ENCODE measurements at regions not wholly inside any gene's neighbourhood (a gene's known extent, or its start where the extent isn't known, plus 50 kb on each side); places are given as distances from the start of the nearest gene placed in this dataset.

DNA sequence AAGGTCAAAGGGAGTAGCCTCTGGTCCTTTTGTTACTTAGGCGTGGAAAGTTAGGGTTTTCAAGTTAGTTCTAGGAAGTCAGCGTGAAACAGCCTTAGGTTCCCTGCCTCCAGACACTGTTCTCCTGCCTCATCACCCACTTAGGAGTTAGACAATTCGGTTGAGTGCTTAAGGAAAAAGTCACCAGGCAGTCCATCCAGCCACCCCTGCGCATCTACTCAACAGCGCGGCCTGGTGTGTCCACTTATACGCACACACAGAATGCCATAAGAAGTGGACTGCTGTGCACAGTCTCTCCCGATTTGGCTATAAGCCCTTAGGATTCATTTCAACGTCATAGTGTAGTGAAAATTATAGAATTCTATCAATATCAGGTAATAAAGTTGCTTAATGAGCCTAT lies 470.8 kb upstream of the TNP1 start:
- DNase-seq, result no peak

DNA sequence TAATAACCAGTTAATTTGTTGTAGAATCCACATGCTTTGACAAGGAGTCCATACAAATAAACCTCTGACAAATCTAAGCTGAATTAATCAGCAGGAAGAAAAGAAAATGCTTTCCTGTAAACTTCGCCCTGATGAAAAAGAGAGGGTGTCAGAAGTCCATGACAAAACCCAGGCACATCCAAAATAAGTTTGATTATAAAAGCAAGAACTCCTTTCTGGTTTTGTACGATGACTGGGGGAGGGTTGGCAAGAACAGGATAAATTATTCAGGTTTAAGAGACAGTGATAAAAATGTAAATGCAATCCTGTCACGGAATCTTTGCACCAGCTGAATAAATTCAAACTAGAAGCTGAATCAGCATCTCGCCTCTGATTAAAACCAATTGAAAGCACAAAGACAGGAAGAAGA lies 469.2 kb upstream of the TNP1 start:
- DNase-seq, result no peak

DNA sequence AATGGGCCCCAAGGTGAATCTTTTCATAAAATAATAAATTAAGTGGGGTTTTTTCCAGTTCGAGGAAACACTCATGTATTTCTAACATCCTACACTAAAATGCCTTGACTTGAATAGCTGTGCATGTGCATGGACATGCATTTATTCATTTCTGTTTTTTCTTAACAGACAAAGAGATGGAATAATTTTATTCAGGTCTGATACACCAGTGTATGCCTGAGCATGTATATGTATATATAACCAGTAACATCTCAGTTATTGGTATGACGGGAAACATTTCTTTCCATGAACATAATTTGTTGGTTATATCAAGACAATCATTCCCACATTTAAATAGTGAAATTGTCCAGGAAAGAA lies 468.7 kb upstream of the TNP1 start:
- DNase-seq, result no peak

DNA sequence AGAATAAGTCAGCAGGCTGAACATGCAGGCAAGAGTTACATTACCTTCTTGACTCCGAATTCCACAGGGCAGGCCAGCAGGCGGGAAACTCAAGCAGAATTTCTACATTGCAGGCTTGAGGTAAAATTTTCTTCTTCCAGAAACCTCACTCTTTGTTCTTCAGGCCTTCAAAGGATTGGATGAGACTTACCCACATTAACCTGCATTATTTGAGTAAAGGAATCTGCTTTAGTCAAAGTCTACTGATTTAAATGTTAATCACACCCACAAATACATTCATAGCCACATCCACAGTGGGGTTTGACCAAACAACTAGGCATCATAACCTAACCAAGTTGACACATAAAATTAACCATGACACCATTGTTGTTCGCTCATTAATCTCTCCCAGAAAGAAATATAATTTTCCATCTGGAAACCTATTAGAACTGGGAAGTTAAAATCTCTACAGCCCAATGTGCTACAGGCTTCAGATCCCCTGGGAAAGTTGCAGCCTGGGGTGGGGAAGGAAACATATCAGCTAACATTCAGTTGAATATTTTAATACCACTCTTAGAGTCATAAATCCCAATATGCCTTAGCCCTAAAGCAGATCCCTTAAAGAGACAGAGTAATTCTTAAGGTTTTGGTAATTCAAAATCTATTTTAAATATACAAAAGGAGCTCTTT lies 468.2 kb upstream of the TNP1 start:
- no peak for DNase-seq

DNA sequence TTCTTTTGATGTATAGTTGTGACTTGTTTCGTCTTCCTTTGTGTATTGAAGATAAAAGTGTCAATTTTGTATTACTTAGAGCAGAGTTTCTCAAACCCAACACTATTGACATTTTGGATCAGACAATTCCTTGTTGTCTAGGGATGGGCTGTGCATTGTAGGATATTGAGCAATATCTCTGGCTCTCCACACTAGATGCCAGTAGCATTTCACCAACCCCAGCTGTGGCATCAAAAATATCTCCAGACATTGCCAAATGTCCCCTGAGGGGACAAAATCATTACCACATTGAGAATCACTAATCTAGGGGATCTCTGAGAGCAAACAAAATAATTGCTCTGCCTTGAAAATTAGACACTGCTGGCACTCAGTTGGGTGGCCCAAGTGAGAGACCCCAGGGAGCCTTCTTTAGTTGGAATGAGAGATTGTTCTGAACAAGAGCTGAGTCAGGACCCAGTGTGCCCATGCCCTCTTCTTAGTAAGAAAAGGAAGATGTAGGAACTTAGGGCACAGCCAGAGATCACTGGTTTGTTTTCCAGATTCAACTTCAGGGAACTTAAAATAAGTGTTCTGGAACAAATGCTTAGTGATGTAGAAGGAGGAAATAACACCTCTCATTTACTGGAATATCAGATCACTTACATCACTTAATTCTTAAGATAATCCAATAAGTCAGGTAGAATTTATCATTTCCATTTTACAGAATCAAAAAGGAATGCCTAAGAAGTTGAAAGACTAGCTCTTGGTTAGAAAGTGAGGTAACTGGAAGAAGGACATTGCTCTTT lies 466.6 kb upstream of the TNP1 start:
- no peak for DNase-seq

DNA sequence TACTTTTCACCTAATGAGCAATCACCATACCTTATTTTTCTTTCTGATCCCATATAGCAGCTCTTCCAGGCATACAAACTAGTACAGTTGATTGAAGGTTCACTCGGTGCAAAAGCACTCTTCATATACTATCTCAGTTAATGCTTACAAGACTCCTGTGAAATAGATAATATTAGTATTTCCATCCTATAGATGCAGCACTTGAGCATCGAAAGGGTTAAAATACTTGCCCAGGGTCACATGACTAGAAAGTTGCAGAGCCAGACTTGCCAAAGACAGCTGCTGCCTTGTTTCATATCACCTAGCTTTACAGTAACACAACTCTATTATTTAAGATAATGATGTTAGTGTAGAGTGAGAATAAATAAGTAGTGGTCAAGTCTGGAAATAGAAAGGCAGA lies 466.0 kb upstream of the TNP1 start:
- no peak for DNase-seq

DNA sequence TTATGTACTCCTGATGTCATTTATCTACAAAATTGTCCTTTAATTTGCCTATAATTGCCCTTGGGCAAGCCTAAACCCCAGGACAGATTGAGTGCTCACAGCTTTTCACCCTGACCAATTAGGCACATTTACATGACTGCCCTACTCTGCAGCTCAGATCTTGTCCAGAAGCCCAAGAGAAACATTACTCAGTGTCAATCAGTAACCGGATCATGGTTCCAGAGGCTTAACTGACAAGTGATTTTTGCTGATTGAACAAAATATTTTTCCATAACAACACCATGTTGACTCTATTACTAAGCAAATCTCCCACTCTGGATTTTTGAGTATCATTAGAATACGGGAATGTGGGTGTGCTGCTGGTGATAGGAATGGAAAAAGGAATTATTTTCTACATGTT lies 465.4 kb upstream of the TNP1 start:
- no peak for DNase-seq

DNA sequence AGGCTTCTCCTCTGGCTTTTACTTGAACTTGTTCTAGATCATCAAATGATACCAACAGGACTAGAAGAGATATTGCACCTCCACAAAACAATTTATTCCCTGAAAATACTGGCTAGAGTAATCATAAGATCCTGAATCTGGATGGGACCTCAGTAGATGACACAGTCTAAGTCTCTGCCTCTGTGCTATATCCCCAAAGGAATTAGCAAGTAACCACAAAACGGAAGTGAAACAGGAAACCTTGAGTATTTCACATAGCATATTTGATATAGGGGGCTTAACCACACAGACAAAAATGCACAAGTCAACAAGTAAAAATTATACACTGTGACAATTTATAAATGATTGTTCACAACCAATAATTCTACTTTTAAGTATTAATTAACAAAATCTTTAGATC lies 456.9 kb upstream of the TNP1 start:
- DNase-seq, result peak; percentile 74

DNA sequence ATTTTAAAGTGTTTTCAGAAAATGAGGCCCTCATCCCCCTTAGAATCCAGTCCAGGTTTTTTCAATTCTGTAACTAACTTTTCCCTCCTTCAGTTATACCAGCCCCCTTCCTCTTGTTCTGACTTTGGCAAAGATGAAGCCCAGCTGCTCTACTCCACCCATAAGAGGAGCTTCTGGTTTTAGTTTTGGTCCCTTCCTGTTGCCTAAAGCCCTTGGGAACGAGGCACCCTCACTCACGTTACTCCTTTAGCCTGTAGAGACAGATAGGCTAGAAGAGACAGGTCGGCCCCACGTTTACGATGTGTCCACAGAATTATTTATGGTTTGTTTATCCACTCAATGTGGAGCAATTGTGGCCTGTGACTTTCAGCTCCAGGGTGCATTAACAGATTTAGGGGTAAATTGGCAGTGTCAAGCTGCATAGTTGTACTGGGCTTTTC lies 454.2 kb upstream of the TNP1 start:
- no peak for DNase-seq

DNA sequence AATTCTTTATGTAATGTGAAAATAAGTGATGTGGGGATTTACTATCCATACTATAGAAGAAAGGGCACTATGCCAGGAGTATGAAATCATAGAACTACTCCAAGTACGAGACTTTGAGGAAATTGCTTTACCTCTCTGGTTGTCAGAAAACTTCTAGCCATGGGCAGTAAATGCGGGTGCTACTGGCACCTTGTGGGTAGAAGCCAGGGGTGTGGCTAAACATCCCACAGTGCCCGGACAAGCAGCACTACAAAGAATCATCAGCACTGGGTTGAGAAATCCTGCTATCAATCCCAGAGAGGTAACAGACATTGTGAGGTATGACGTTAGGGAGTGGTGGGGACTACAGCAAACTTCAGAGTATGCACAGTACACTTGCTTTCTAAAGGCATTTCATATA lies 453.5 kb upstream of the TNP1 start:
- DNase-seq, result no peak

DNA sequence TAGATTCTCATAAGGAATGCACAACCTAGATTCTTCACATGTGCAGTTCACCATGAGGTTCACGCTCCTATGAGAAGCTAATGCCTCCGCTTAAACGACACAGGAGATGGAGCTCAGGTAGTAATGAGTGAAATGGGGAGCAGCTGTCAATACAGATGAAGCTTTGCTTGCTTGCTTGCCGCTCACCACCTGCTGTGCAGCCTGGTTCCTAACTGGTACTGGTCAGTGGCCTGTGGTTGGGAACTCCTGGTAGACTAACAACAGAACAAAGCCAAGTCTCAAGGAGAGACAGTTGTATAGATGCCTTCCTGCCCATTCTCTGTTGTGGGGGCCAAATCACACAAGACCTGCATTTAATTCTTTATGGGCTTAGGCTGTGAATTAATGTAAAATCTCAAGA lies 449.2 kb upstream of the TNP1 start:
- no peak for DNase-seq

DNA sequence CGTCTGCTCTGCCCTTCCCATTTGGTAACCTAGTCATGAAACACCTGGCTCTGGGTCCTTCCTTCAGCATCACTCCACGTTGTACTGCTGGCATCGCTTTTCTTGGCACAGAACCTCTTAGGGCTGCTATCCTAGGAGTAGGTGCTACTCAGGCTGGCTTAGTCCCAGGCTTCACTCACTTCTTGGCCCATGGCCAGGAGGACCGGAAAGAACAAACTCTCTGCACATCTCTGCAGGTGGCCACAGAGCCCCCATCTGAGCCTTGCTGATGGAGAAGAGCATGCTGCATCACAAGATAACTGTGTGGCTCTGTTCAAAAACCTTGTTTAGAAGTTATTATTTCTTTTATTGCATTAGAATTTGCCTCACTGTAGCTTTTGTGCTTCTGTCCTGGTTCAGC lies 447.2 kb upstream of the TNP1 start:
- DNase-seq, result no peak

DNA sequence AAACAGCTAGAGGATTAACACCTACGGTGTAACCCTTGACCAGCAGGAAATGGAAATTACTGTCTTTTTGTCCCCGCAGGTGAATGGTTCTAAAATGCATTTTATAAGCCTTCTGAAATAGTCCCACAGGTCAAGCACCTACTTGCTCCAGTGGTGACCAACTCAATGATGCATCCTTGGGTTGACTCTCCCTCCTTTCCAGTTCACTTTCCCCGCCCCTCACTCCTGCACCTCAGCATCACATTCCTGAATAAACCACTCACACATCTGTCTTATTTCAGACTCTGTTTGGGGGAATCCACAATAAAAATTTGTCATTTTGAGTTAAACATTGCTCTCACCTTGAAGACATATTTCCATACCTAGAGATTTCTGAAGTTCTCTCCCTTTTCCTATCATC lies 446.0 kb upstream of the TNP1 start:
- DNase-seq, result no peak

DNA sequence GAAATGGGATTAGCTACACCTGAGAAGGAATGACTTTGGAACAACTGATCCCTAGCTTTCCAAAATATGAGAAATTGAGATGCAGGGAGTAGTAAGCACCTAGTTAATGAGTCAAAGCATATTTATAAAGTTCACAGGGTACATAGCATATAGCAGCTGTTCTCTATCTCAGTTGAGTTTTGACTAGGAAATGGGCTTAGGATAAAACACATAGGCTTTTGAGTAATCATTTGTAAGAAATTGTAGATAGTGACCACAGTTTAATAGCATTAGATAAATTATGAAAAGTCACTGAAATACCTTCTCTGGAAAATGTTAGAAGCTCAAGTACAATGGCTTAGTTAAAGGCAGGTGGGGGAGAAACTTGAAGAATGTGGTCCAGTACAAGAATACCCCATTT lies 444.7 kb upstream of the TNP1 start:
- DNase-seq, result no peak

DNA sequence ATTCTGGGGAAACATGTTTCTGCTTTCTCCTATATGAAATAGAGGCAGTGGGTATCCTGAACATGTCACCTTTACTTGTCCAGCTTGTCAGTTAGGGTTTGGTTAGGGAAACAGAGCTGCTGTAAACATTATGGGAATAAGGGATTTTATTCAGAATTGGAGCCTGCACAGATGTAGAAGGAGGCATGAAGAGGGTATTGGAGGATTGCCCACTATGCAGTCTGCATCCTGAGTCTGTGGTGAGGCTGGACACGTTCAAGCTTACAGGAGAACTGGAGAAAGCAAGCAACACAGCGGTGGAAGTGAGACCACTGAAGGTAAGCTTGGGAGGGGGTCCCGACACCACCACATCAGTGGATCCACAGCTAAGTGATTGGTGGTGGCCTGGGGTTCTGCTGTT lies 443.0 kb upstream of the TNP1 start:
- no peak for DNase-seq

DNA sequence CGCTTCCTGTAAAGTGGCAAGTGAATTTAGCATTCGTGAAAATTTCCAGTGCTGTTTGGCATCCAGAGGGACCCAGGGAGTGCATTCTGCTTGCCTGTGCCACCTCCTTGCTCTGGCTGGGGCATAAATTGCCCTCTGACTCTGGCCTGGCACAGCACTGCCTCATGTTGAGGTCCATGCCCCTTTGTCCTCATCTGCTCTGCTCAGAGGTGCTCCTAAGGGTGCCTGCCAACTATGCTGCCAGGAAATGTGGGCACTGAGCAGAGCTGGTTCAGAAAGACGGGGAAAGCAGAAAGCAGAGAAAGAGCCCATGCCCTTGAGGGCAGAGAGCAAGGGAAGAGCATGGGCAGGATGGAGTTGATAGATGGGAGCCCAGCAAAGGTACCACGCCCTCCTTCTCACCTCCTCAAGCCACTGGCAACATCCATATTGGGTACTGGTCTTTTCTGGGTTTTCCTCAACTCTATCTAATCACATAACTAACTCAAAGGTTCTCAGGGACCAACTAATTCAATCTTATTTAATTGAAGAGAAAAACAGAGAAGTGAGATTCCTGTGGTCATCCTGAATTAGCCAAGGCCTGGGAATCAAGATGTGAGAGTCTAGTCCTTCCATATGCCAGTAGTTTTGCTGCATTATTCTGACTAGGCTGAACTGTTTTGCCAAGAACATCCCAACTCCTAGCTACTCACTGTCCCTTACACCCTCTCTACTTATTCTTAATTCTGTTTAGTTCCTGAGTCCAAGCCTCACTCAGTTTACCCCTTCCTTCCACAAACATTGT lies 441.5 kb upstream of the TNP1 start:
- DNase-seq, result no peak

DNA sequence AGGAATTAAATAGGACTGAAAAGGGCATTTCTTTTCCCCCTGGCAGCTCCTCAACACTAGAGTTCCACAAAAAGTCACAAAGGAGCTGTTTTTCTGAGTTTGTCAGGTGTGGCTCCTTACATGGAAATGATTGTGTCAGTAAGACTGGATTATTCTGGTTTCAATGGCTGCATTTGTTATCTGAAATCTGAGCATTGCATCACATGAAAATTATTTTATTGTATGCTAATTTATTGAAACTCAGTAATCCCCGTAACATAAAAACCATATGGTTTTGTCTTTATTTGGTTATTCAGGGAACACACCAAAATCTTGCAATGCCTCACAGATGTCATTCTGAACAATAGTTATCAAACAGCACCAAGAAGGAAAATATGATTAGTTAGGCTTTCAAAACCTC lies 439.7 kb upstream of the TNP1 start:
- no peak for DNase-seq

DNA sequence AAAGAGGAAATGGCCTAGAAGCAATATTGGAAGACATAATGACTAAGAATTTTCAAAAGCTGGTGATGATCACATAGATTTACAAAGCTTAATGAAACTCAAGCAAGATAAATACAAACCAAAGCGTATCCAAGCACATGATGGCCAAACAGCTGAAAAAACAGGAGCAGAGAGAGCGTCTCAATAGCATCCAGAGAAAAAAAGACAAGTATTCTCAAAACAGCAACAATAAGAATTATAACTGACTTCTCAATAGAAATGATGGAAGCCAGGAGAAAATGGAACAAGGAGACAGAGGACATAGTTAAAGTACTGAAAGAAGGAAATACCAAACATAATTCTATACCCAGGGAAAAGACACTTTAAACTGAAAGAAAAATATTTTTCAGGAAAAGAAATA lies 437.2 kb upstream of the TNP1 start:
- DNase-seq, result no peak

DNA sequence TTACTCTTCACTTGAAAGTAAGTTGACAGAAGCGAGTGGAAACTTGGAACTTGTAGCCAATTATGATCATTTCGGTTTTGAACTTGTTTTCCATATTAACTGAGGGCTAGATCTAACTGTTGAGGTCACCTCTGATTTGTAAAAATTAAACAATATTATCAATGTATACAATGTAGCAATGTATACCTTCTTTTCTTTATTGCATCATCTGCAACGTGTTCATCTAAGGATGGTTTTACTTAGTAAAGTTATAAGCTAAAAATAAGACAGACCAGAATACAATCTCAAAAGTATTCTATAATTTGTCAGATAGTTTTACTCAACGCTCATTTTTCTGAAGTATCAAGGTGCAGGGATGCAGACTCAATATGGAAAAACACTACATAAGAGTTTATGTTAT lies 435.0 kb upstream of the TNP1 start:
- DNase-seq, result no peak

DNA sequence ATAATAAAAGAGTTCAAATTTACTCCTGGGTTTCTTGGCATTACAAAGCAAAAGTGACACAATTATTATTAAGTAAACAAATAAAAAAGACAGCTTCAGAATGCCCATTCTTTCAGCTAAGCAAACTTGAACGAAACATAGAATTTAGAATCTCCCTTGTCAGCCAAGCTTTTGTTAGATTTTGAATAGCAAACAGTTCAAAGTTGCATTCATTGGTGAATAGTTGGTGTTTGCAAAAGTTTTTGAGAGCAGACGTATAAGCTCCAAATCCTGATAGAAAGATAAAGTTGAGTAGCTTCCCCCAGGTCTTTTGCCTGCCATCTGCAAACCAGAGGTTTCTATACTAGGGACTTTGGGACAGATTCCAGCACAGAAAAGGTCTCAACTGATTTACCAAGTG lies 434.3 kb upstream of the TNP1 start:
- no peak for DNase-seq

DNA sequence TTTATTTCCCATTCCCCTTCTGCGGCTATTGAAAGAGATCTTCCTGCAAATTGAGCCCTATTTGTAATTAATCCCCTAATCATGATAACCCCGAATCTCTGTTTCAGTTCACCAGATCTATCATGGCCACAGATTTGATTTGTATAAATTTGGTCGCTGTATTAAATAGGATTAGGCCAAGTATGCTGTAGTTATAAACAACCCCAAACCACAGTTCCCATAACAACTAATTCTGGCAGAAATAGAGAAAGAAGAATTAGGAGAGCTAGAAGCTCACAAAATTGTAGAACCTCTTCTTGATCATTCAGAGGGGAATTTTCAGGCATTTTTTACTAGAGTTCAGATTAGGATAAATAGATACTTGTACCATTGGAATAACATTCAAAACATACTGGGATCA lies 433.7 kb upstream of the TNP1 start:
- DNase-seq, result no peak

DNA sequence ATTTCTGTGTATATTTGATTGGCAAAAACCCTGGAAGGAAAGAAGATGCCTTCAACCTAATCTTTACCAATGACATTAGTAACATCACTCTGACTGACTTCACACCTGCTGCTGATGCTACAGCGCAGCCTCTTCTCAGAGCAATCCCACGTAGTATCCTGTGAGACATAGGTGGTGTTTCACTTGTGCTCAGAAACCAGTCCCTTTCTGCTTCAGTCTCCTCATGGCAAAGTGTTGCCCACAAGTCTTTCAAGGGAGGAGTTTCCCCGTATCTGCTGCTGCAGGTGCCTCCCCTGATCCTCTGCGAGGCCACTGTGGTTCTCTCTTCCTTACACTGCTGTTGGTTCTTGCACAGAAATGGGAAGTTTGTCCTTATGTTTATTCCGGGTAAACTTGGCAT lies 433.2 kb upstream of the TNP1 start:
- no peak for DNase-seq

DNA sequence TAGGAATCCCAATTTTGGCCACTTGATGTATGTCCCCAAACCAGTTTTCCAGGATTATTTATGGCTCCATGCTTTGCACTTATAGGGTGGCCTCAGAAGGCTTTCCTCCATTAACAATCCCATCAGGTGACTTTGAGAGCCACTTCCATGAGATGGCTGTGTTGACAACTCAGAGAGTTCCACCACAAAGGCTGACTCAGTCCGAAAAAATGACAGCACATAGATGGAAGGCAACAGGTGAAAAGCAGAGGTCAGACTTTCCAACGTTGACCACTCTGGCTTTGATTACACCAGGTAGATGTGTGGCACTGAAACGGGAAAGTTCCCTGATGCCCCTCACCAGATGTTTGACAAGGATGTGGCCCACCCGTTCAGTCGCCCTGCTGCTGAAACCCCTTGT lies 431.4 kb upstream of the TNP1 start:
- DNase-seq, result no peak

DNA sequence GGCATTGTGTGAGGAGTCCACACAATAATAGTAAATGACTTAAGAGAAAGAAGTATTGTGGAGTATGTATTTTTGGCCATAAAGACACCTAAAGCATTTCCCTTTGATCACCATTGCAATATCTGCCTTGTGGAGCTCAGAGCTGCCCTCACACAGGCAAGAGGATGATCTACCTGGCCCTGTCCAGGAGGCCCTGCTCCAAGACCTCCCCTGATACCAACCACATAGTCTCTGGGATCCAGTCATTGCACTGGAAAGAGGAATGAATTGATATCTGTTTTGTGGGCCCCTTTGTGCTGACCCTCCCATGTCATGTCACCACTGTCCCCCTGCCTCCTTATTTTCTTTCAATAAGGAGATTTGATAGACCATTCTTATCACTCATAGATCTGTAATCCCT lies 430.6 kb upstream of the TNP1 start:
- no peak for DNase-seq

Measured in hematopoietic multipotent progenitor cell treated with erythropoietin and hydrocortisone succinate and interleukin-3 and kit ligand, for 4 days (in vitro differentiated cells).